GM06990 (cell line): ENCODE measurements at regions not wholly inside any gene's neighbourhood (a gene's known extent, or its start where the extent isn't known, plus 50 kb on each side); places are given as distances from the start of the nearest gene placed in this dataset.

Experiments used
- DNase-seq: peaks from one replicate; pipeline ENCODE4 v3.0.0-alpha.2; 2011; ENCODE audit not compliant: insufficient read length; ENCODE audit errors: extremely low read depth
- H3K27me3 ChIP-seq: replicated peaks from 2 replicates; pipeline ENCODE4 v1.6.0; 2011; ENCODE audit warnings: low read length; ENCODE audit not compliant: control insufficient read depth, insufficient read depth
- H3K36me3 ChIP-seq: 2 replicates; pipeline ENCODE4 v1.5.1; 2011; ENCODE audit warnings: low read length; ENCODE audit not compliant: control insufficient read depth, insufficient read depth
- H3K4me3 ChIP-seq: replicated peaks from 2 replicates; pipeline ENCODE4 v1.5.1; 2011; ENCODE audit warnings: low read depth, mild to moderate bottlenecking, control low read depth, low read length
- CTCF ChIP-seq: IDR thresholded peaks from 2 replicates; pipeline ENCODE4 v1.5.1; 2011; ENCODE audit warnings: low read length, control low read depth, mild to moderate bottlenecking, inconsistent platforms; ENCODE audit not compliant: insufficient read depth, poor library complexity, severe bottlenecking

- Histone ChIP-seq H3K36me3 (no peaks in the 10 kb centered on the region), H3K27me3 (no peaks in the 10 kb centered on the region), H3K4me3 (no peak overlapping the region)
- no peak for DNase-seq
- TF ChIP-seq CTCF: no peak
Observed at GRCh38 chr1:191589536-191589935, 568.7 kb upstream of the RGS18 start.

GRCh38 chr1:191590578-191590977, 567.7 kb upstream of the RGS18 start:
- H3K4me3 ChIP-seq: no peak overlapping the region
- no peaks in the 10 kb centered on the region for H3K36me3 ChIP-seq
- DNase-seq: no peak
- H3K27me3 ChIP-seq: no peaks in the 10 kb centered on the region
- TF ChIP-seq CTCF: no peak

- Histone ChIP-seq H3K27me3 (no peaks in the 10 kb centered on the region), H3K36me3 (no peaks in the 10 kb centered on the region), H3K4me3 (no peak overlapping the region)
- no peak for TF ChIP-seq CTCF
- DNase-seq: no peak
Observed at GRCh38 chr1:191592039-191592438, 566.2 kb upstream of the RGS18 start.

GRCh38 chr1:191592907-191593306, 565.4 kb upstream of the RGS18 start:
- no peaks in the 10 kb centered on the region for H3K36me3 ChIP-seq
- H3K27me3 ChIP-seq: no peaks in the 10 kb centered on the region
- DNase-seq: no peak
- TF ChIP-seq CTCF: no peak
- H3K4me3 ChIP-seq: no peak overlapping the region

- no peaks in the 10 kb centered on the region for H3K27me3 ChIP-seq
- H3K36me3 ChIP-seq: no peaks in the 10 kb centered on the region
- no peak for TF ChIP-seq CTCF
- no peak overlapping the region for H3K4me3 ChIP-seq
- DNase-seq: no peak
Observed at GRCh38 chr1:191595170-191595569, 563.1 kb upstream of the RGS18 start.

GRCh38 chr1:191608367-191608766, 549.9 kb upstream of the RGS18 start:
- no peak for TF ChIP-seq CTCF
- no peaks in the 10 kb centered on the region for H3K27me3 ChIP-seq
- no peak overlapping the region for H3K4me3 ChIP-seq
- DNase-seq: no peak
- H3K36me3 ChIP-seq: no peaks in the 10 kb centered on the region
